GM12878 (cell line): ENCODE measurements at regions not wholly inside any gene's neighbourhood (a gene's known extent, or its start where the extent isn't known, plus 50 kb on each side); places are given as distances from the start of the nearest gene placed in this dataset.

ENCODE experiments used
- ATAC-seq: fragments of 200-7000 bp; cut with Tn5 transposase; 3 replicates; pipeline ENCODE4 v1.9.1; 2020; ENCODE audit warnings: mild to moderate bottlenecking, moderate library complexity
- BruUV-seq: library from RNA; stranded (reverse); fragments of 400-500 nt; replicated peaks from 2 replicates; lab custom pipeline; 2021; lab: Mats Ljungman, UMichigan
- CTCF ChIA-PET: fragments of 300-600 bp; sonication (Branson Sonifier 250); formaldehyde crosslinking; extraction: SDS; loops from one replicate; lab custom pipeline; 2021; ENCODE audit warnings: inconsistent platforms; lab: Yijun Ruan, JAX
- POLR2A ChIA-PET: fragments of 350-600 bp; formaldehyde crosslinking; extraction: SDS; loops from one replicate; lab custom pipeline; 2021; ENCODE audit warnings: inconsistent platforms; lab: Charles Lee
- RAD21 ChIA-PET: fragments of 300-600 bp; sonication (Branson Sonifier 250); formaldehyde crosslinking; loops from one replicate; lab custom pipeline; 2023; ENCODE audit warnings: antibody characterized with exemption; ENCODE audit not compliant: unreplicated experiment; lab: Charles Lee
- SMC1A ChIA-PET: fragments of 300-600 bp; sonication (Branson Sonifier 250); formaldehyde crosslinking; loops from one replicate; lab custom pipeline; 2023; ENCODE audit not compliant: unreplicated experiment, uncharacterized antibody; lab: Charles Lee
- DNase-seq: peaks from one replicate; pipeline ENCODE4 v3.0.0-alpha.2; 2011; ENCODE audit warnings: low read depth, low spot score
- FAIRE-seq: peaks from 3 replicates; lab custom pipeline; 2011; peaks lifted over from hg19 to GRCh38; lab: Jason Lieb, UNC
- H2AFZ ChIP-seq: 2 replicates; pipeline ENCODE4 v1.6.0; 2011; ENCODE audit warnings: low read depth, low read length, control low read depth; ENCODE audit not compliant: control insufficient read depth
- H3K27ac ChIP-seq: 2 replicates; pipeline ENCODE4 v1.5.1; 2011; ENCODE audit warnings: control low read depth; ENCODE audit not compliant: control insufficient read depth, insufficient read depth
- H3K27me3 ChIP-seq, 2 experiments: replicated peaks in 1 of 2; 2 replicates each; pipeline versions ENCODE4 v1.6.0 to v1.6.1; 2011; ENCODE audit warnings: low read length in 1 of 2; ENCODE audit not compliant: control insufficient read depth in 2 of 2, insufficient read depth in 2 of 2
- H3K36me3 ChIP-seq, 2 experiments: 2 replicates each; pipeline ENCODE4 v1.5.1; 2011; ENCODE audit warnings: low read length in 1 of 2; ENCODE audit not compliant: control insufficient read depth in 2 of 2, insufficient read depth in 2 of 2
- H3K4me1 ChIP-seq: 2 replicates; pipeline ENCODE4 v1.6.1; 2011; ENCODE audit warnings: mild to moderate bottlenecking, low read length, moderate library complexity, mixed read lengths; ENCODE audit not compliant: control insufficient read depth, insufficient read depth
- H3K4me2 ChIP-seq: 2 replicates; pipeline ENCODE4 v1.6.0; 2011; ENCODE audit warnings: control low read depth; ENCODE audit not compliant: control insufficient read depth, insufficient read depth
- H3K4me3 ChIP-seq: fragments of 200-600 bp; sonication (generic); 2 replicates; pipeline ENCODE4 v1.5.1; 2016
- H3K79me2 ChIP-seq: 2 replicates; pipeline ENCODE4 v1.6.0; 2011; ENCODE audit warnings: low read length; ENCODE audit not compliant: control insufficient read depth, insufficient read depth
- H3K9ac ChIP-seq: 2 replicates; pipeline ENCODE4 v1.8.0; 2011; ENCODE audit warnings: low read length, control low read depth, mixed read lengths; ENCODE audit not compliant: control insufficient read depth, insufficient read depth
- H3K9me3 ChIP-seq: replicated peaks from 3 replicates; pipeline ENCODE4 v1.5.1; 2011; ENCODE audit warnings: mild to moderate bottlenecking, low read length; ENCODE audit not compliant: control insufficient read depth, insufficient read depth
- H4K20me1 ChIP-seq: 2 replicates; pipeline ENCODE4 v1.6.0; 2011; ENCODE audit not compliant: control insufficient read depth, insufficient read depth
- BMI1 ChIP-seq: fragments of 450-650 bp; IDR thresholded peaks from 2 replicates; pipeline ENCODE4 v1.6.1; 2016; ENCODE audit warnings: mild to moderate bottlenecking, moderate library complexity, borderline replicate concordance
- CHD1 ChIP-seq: IDR thresholded peaks from 2 replicates; pipeline ENCODE4 v1.6.1; 2012; ENCODE audit warnings: low read depth, low read length, improper control_type of control experiment
- CUX1 ChIP-seq: IDR thresholded peaks from 2 replicates; pipeline ENCODE4 v1.6.1; 2012; ENCODE audit warnings: improper control_type of control experiment, low read depth, low read length; ENCODE audit not compliant: insufficient replicate concordance
- FOXK2 ChIP-seq: fragments of 450-650 bp; IDR thresholded peaks from 2 replicates; pipeline ENCODE4 v1.6.1; 2017; ENCODE audit warnings: mild to moderate bottlenecking, moderate library complexity
- KAT2A ChIP-seq: conservative IDR thresholded peaks from 2 replicates; pipeline ENCODE4 v1.6.1; 2011; ENCODE audit warnings: low read depth, low read length; ENCODE audit not compliant: control insufficient read depth
- NFIC ChIP-seq: IDR thresholded peaks from 2 replicates; pipeline ENCODE4 v1.6.1; 2012; ENCODE audit warnings: low read depth, mild to moderate bottlenecking, inconsistent platforms, low read length, moderate library complexity
- POLR2AphosphoS5 ChIP-seq: IDR thresholded peaks from 2 replicates; pipeline ENCODE4 v1.6.1; 2011; ENCODE audit warnings: mild to moderate bottlenecking, low read length, inconsistent platforms
- RCOR1 ChIP-seq: conservative IDR thresholded peaks from 2 replicates; pipeline ENCODE4 v1.6.1; 2012; ENCODE audit warnings: low read depth, low read length, improper control_type of control experiment
- YBX1 ChIP-seq: fragments of 450-650 bp; IDR thresholded peaks from 2 replicates; pipeline ENCODE4 v1.6.1; 2016; ENCODE audit warnings: antibody characterized with exemption
- ZBED1 ChIP-seq: IDR thresholded peaks from 2 replicates; pipeline ENCODE4 v1.6.1; 2016; ENCODE audit warnings: borderline replicate concordance
- ZBTB33 ChIP-seq: fragments of 450-650 bp; IDR thresholded peaks from 2 replicates; pipeline ENCODE4 v1.6.1; 2017; ENCODE audit warnings: mild to moderate bottlenecking
- ZSCAN29 ChIP-seq: fragments of 450-650 bp; IDR thresholded peaks from 2 replicates; pipeline ENCODE4 v1.6.1; 2017; ENCODE audit warnings: mild to moderate bottlenecking, moderate library complexity
- WGBS: methylation state at CpG from one replicate; pipeline ENCODE4 v1.1.6; 2016; ENCODE audit warnings: low lambda C conversion rate; ENCODE audit not compliant: insufficient replicate concordance, insufficient coverage; ENCODE audit errors: missing lambda C conversion rate; 5-methylcytosine and 5-hydroxymethylcytosine counted together
- in situ Hi-C: fragments of 300-500 bp; cut with MboI; formaldehyde crosslinking; loops from 9 replicates; pipeline ENCODE4 v1.14.3; 2018; ENCODE audit warnings: mixed read lengths
- intact Hi-C: fragments of 100-400 bp; cut with micrococcal nuclease; formaldehyde crosslinking; loops from one replicate; pipeline ENCODE4 v1.14.2; 2022; ENCODE audit not compliant: unreplicated experiment

GRCh38 chrX:8233091-8233490 lies 62.0 kb upstream of the VCX2 start:
- 40% methylated on average over 2 of the region's 2 CpGs for WGBS
- Histone ChIP-seq H3K9me3 (no peaks in the 10 kb centered on the region), H2AFZ (no peak overlapping the region), H3K4me3 (no peak overlapping the region), H3K36me3 (no peaks in the 10 kb centered on the region), H3K27me3 (no peaks in the 10 kb centered on the region), H3K9ac (no peak overlapping the region), H3K4me2 (no peak overlapping the region), H3K27ac (no peak overlapping the region), H3K79me2 (no peaks in the 10 kb centered on the region), H4K20me1 (no peaks in the 10 kb centered on the region), H3K4me1 (no peaks in the 10 kb centered on the region)
- FAIRE-seq (no peak), ATAC-seq (no peak), DNase-seq (no peak)
- TF ChIP-seq ZSCAN29, result no peak
- no peak for TF ChIP-seq YBX1
- no peak for TF ChIP-seq NFIC
- no peak for TF ChIP-seq FOXK2
- TF ChIP-seq BMI1, result no peak
- no peak for TF ChIP-seq ZBTB33
- no TSS peak for BruUV-seq
- CTCF ChIA-PET, result no interaction called here
- SMC1A ChIA-PET, result no interaction called here
- intact Hi-C loops, result no loop called here
- RAD21 ChIA-PET, result no interaction called here
- POLR2A ChIA-PET, result no interaction called here
- in situ Hi-C loops, result no loop called here

- RAD21 ChIA-PET, result no interaction called here
- Histone ChIP-seq H3K9ac (no peak overlapping the region), H3K27ac (no peak overlapping the region), H4K20me1 (no peaks in the 10 kb centered on the region), H3K4me2 (no peak overlapping the region), H3K4me3 (no peak overlapping the region), H3K36me3 (no peaks in the 10 kb centered on the region), H2AFZ (no peak overlapping the region), H3K4me1 (no peaks in the 10 kb centered on the region), H3K27me3 (no peaks in the 10 kb centered on the region), H3K79me2 (no peaks in the 10 kb centered on the region), H3K9me3 (no peaks in the 10 kb centered on the region)
- CTCF ChIA-PET, result no interaction called here
- BruUV-seq, result no TSS peak
- intact Hi-C loops (no loop called here), in situ Hi-C loops (no loop called here)
- DNase-seq, result no peak
- POLR2A ChIA-PET, result no interaction called here
- SMC1A ChIA-PET, result interaction anchor here (1.0 to 1.3 kb wide), 2 partner anchors 17 to 18 kb away, joined by 3 to 4 read pairs; no protein-coding TSS in a partner anchor
- no peak for ATAC-seq
- FAIRE-seq, result no peak
- no peak for TF ChIP-seq CUX1
- no peak for TF ChIP-seq KAT2A
- TF ChIP-seq POLR2AphosphoS5, result no peak
- no peak for TF ChIP-seq CHD1
- TF ChIP-seq ZBED1, result no peak
- TF ChIP-seq RCOR1, result no peak
Observed at GRCh38 chrX:8235026-8235425, 64.0 kb upstream of the VCX2 start.
